K562 (cell line): ENCODE measurements at regions not wholly inside any gene's neighbourhood (a gene's known extent, or its start where the extent isn't known, plus 50 kb on each side); places are given as distances from the start of the nearest gene placed in this dataset.

Source experiments
- ATAC-seq: fragments of 200-7000 bp; cut with Tn5 transposase; 3 replicates; pipeline ENCODE4 v1.9.1; 2020; ENCODE audit warnings: moderate library complexity
- BruUV-seq: library from RNA; stranded (reverse); fragments of 400-500 nt; replicated peaks from 2 replicates; lab custom pipeline; 2021; lab: Mats Ljungman, UMichigan
- CTCF ChIA-PET: fragments of 300-600 bp; formaldehyde crosslinking; extraction: SDS; loops from one replicate; lab custom pipeline; 2021; ENCODE audit warnings: low intra/inter-chr PET ratio; lab: Yijun Ruan, JAX
- POLR2A ChIA-PET: fragments of 300-600, 350-650 bp; sonication (Branson Sonifier 250); formaldehyde crosslinking; extraction: SDS; loops from one replicate; lab custom pipeline; 2021; ENCODE audit warnings: antibody characterized with exemption, inconsistent platforms; lab: Yijun Ruan, JAX
- DNase-seq, 4 experiments: peaks; one replicate each; pipeline versions ENCODE4 v3.0.0 to v3.0.0-alpha.2; 2011 to 2018; ENCODE audit warnings: low spot score in 3 of 4, mixed read lengths in 3 of 4; ENCODE audit errors: extremely low read depth in 1 of 4
- FAIRE-seq: peaks from 2 replicates; lab custom pipeline; 2011; peaks lifted over from hg19 to GRCh38; lab: Jason Lieb, UNC
- H2AFZ ChIP-seq: 2 replicates; pipeline ENCODE4 v1.6.0; 2011; ENCODE audit warnings: low read depth, low read length, control low read depth, inconsistent platforms
- H3K27ac ChIP-seq: fragments of 200-600 bp; 3 replicates; pipeline ENCODE4 v1.8.0; 2011; ENCODE audit warnings: low read depth, mild to moderate bottlenecking, control low read depth, inconsistent platforms, low read length, moderate library complexity, mixed read lengths; ENCODE audit errors: extremely low read depth
- H3K27me3 ChIP-seq, 2 experiments: fragments of 300-600 bp in 1 of 2; 2 replicates in 1 of 2; 3 replicates in 1 of 2; pipeline versions ENCODE4 v1.6.0 to v1.8.0; 2011; ENCODE audit warnings: inconsistent platforms in 2 of 2, low read length in 2 of 2, mild to moderate bottlenecking in 1 of 2, mixed read lengths in 1 of 2, moderate library complexity in 1 of 2; ENCODE audit not compliant: control insufficient read depth in 2 of 2, insufficient read depth in 2 of 2
- H3K36me3 ChIP-seq: fragments of 300-600 bp; 3 replicates; pipeline ENCODE4 v1.8.0; 2011; ENCODE audit warnings: mild to moderate bottlenecking, low read length, inconsistent platforms; ENCODE audit not compliant: control insufficient read depth, insufficient read depth
- H3K4me1 ChIP-seq, 2 experiments: fragments of 200-600 bp in 1 of 2; replicated peaks in 1 of 2; 2 replicates in 1 of 2; 3 replicates in 1 of 2; pipeline versions ENCODE4 v1.5.1 to v1.8.0; 2011; ENCODE audit warnings: inconsistent platforms in 2 of 2, low read length in 2 of 2, mild to moderate bottlenecking in 1 of 2, mixed read lengths in 1 of 2, moderate library complexity in 1 of 2; ENCODE audit not compliant: control insufficient read depth in 2 of 2, insufficient read depth in 2 of 2
- H3K4me2 ChIP-seq: 2 replicates; pipeline ENCODE4 v1.6.1; 2011; ENCODE audit warnings: low read length, control low read depth, inconsistent platforms, mixed read lengths; ENCODE audit not compliant: insufficient read depth
- H3K4me3 ChIP-seq: fragments of 200-600 bp; sonication (generic), shearing (Covaris generic); 2 replicates; pipeline ENCODE4 v1.5.1; 2016; ENCODE audit warnings: control low read depth, inconsistent platforms
- H3K79me2 ChIP-seq: fragments of 200-600 bp; 3 replicates; pipeline ENCODE4 v1.8.0; 2011; ENCODE audit warnings: low read length, inconsistent platforms; ENCODE audit not compliant: control insufficient read depth, insufficient read depth
- H3K9ac ChIP-seq, 2 experiments: 2 replicates each; pipeline versions ENCODE4 v1.6.0 to v1.6.1; 2011; ENCODE audit warnings: low read depth in 2 of 2, low read length in 2 of 2, control low read depth in 1 of 2, inconsistent platforms in 1 of 2, mild to moderate bottlenecking in 1 of 2, mixed read lengths in 1 of 2; ENCODE audit not compliant: insufficient read depth in 1 of 2
- H3K9me1 ChIP-seq: one replicate; pipeline ENCODE4 v1.6.0; 2011; ENCODE audit warnings: inconsistent platforms, mild to moderate bottlenecking, low read length, moderate library complexity; ENCODE audit not compliant: control insufficient read depth, insufficient read depth
- H3K9me3 ChIP-seq: replicated peaks from 2 replicates; pipeline ENCODE4 v1.5.1; 2011; ENCODE audit warnings: low read depth, low read length, inconsistent platforms; ENCODE audit not compliant: control insufficient read depth, insufficient read depth
- H4K20me1 ChIP-seq: replicated peaks from 2 replicates; pipeline ENCODE4 v1.6.1; 2011; ENCODE audit warnings: low read length, inconsistent platforms, mixed read lengths; ENCODE audit not compliant: control insufficient read depth, insufficient read depth
- AFF1 ChIP-seq, 2 experiments: fragments of 450-650 bp; IDR thresholded peaks; 2 replicates each; pipeline ENCODE4 v1.6.1; 2018; ENCODE audit warnings: mild to moderate bottlenecking in 2 of 2, low read depth in 1 of 2; ENCODE audit not compliant: partially characterized antibody in 2 of 2
- ATF4 ChIP-seq: fragments of 450-650 bp; formaldehyde crosslinking; IDR thresholded peaks from 2 replicates; pipeline ENCODE4 v1.4.0; 2022; ENCODE audit warnings: mild to moderate bottlenecking, moderate library complexity
- CBX8 ChIP-seq: fragments of 200-600 bp; sonication (generic); IDR thresholded peaks from 2 replicates; pipeline ENCODE4 v1.6.1; 2012; ENCODE audit warnings: borderline replicate concordance, mixed run types, low read depth, mild to moderate bottlenecking, moderate library complexity, mixed read lengths, low read length, control low read depth, inconsistent platforms; ENCODE audit not compliant: poor library complexity, severe bottlenecking; ENCODE audit errors: extremely low read depth
- CXXC5 ChIP-seq: fragments of 250-450 bp; sonication (Bioruptor Pico); IDR thresholded peaks from 2 replicates; pipeline ENCODE4 v1.8.0; 2022; ENCODE audit warnings: inconsistent platforms, mild to moderate bottlenecking, moderate library complexity
- KAT7 ChIP-seq: sonication (generic); formaldehyde crosslinking; IDR thresholded peaks from 2 replicates; pipeline ENCODE4 v1.8.0; 2022; ENCODE audit warnings: missing genetic modification reagents, mild to moderate bottlenecking, borderline replicate concordance
- MCM7 ChIP-seq, 2 experiments: fragments of 450-650 bp; IDR thresholded peaks; 2 replicates each; pipeline ENCODE4 v1.6.1; 2016 to 2018
- NFRKB ChIP-seq: fragments of 450-650 bp; IDR thresholded peaks from 2 replicates; pipeline ENCODE4 v1.6.1; 2016; ENCODE audit warnings: low read depth
- PYGO2 ChIP-seq: fragments of 450-650 bp; IDR thresholded peaks from 2 replicates; pipeline ENCODE4 v1.6.1; 2016; ENCODE audit warnings: mild to moderate bottlenecking, missing genetic modification characterization, moderate library complexity, missing compliant biosample characterization
- RBM14 ChIP-seq: fragments of 200-400 bp; formaldehyde crosslinking; IDR thresholded peaks from 2 replicates; pipeline ENCODE4 v1.6.1; 2018; ENCODE audit warnings: low read depth, mild to moderate bottlenecking, low read length, moderate library complexity, borderline replicate concordance; ENCODE audit not compliant: insufficient read depth
- RBM17 ChIP-seq: fragments of 200-400 bp; formaldehyde crosslinking; IDR thresholded peaks from 2 replicates; pipeline ENCODE4 v1.6.1; 2017; ENCODE audit warnings: low read depth, mild to moderate bottlenecking, low read length, borderline replicate concordance
- TBL1XR1 ChIP-seq, 2 experiments: IDR thresholded peaks; 2 replicates each; pipeline ENCODE4 v1.6.1; 2012; ENCODE audit warnings: improper control_type of control experiment in 2 of 2, low read length in 2 of 2, mild to moderate bottlenecking in 1 of 2
- ZNF511 ChIP-seq: sonication (generic); formaldehyde crosslinking; IDR thresholded peaks from 2 replicates; pipeline ENCODE4 v1.8.0; 2022; ENCODE audit warnings: mild to moderate bottlenecking, missing genetic modification reagents
- ZNF644 ChIP-seq: fragments of 200-800 bp; sonication (Bioruptor generic); IDR thresholded peaks from 2 replicates; pipeline ENCODE4 v1.6.1; 2016; ENCODE audit warnings: low read depth, missing genetic modification characterization, missing compliant biosample characterization
- ZNF695 ChIP-seq: fragments of 450-650 bp; formaldehyde crosslinking; IDR thresholded peaks from 2 replicates; pipeline ENCODE4 v1.4.0; 2020; ENCODE audit warnings: mild to moderate bottlenecking, moderate library complexity
- WGBS: fragments of 100-300 bp; shearing (Covaris generic); methylation state at CpG from one replicate; pipeline ENCODE4 v1.1.6; 2016; ENCODE audit warnings: low coverage, mixed read lengths; ENCODE audit not compliant: insufficient coverage; ENCODE audit errors: missing lambda C conversion rate; 5-methylcytosine and 5-hydroxymethylcytosine counted together
- in situ Hi-C: fragments of 300-500 bp; cut with MboI; formaldehyde crosslinking; loops from 4 replicates; pipeline ENCODE4 v1.15.0; 2018; ENCODE audit warnings: inconsistent platforms, mixed read lengths
- intact Hi-C: fragments of 100-400 bp; cut with micrococcal nuclease; formaldehyde crosslinking; loops from 2 replicates; pipeline ENCODE4 v1.14.2; 2022

GRCh38 chr10:33031815-33032653 is 74.0 kb upstream of the ITGB1 start:
- H3K27ac ChIP-seq = no peak overlapping the region

More at GRCh38 chr10:33031815-33032653, 74.0 kb upstream of the ITGB1 start:
- Histone ChIP-seq H3K79me2 (no peaks in the 10 kb centered on the region), H4K20me1 (no peaks in the 10 kb centered on the region), H3K27me3 (peaks cover 5 to 8% of the 10 kb centered on the region in 2 experiments; a peak in 4 of 5 replicates), H3K4me3 (no peak overlapping the region), H3K4me1 (peaks cover 0 to 4% of the 10 kb centered on the region in 2 experiments; a peak in 1 of 5 replicates), H3K9ac (no peak overlapping the region), H3K9me3 (no peaks in the 10 kb centered on the region), H2AFZ (no peak overlapping the region), H3K9me1 (no peaks in the 10 kb centered on the region), H3K36me3 (no peaks in the 10 kb centered on the region), H3K4me2 (no peak overlapping the region)
- intact Hi-C loops (no loop called here), in situ Hi-C loops (no loop called here)
- no peak for DNase-seq
- POLR2A ChIA-PET = interaction anchor here (0.6 to 0.8 kb wide), 3 partner anchors 9 to 67 kb away, joined by 3 to 4 read pairs (median 4); no protein-coding TSS in a partner anchor
- TF ChIP-seq TBL1XR1 (IDR thresholded peaks at IDR 0.05; ENCODE audit: low read length in 2 of 2) = no peak
- TF ChIP-seq AFF1 (IDR thresholded peaks at IDR 0.05; ENCODE audit: low read depth in 1 of 2, partially characterized antibody in 2 of 2) = no peak
- TF ChIP-seq ZNF511 (CRISPR knock-in tag) = no peak
- no peak for TF ChIP-seq KAT7 (CRISPR knock-in tag)
- no peak for TF ChIP-seq ZNF695
- no peak for TF ChIP-seq PYGO2
- TF ChIP-seq RBM17 = no peak
- TF ChIP-seq CXXC5 (CRISPR knock-in tag) = no peak
- TF ChIP-seq CBX8 = no peak
- no peak for TF ChIP-seq ATF4 (CRISPR knock-in tag)
- no peak for TF ChIP-seq NFRKB
- TF ChIP-seq MCM7 (IDR thresholded peaks at IDR 0.05) = no peak
- no peak for TF ChIP-seq ZNF644 (tag)
- TF ChIP-seq RBM14 = no peak
- FAIRE-seq = no peak
- WGBS = 0% methylated on average over 5 of the region's 5 CpGs
- ATAC-seq = no peak
- CTCF ChIA-PET = no interaction called here
- no TSS peak for BruUV-seq
